Smooth muscle cell (in vitro differentiated cells): ENCODE measurements at regions not wholly inside any gene's neighbourhood (a gene's known extent, or its start where the extent isn't known, plus 50 kb on each side); places are given as distances from the start of the nearest gene placed in this dataset.

Experiments
- DNase-seq: peaks from one replicate; lab custom pipeline; 2025; ENCODE audit not compliant: unreplicated experiment; lab: John Stamatoyannopoulos, UW
- H2AFZ ChIP-seq: fragments of 200-600 bp; sonication (generic); 2 replicates; pipeline ENCODE4 v1.6.0; 2016; ENCODE audit warnings: antibody characterized with exemption, low read depth, mild to moderate bottlenecking
- H3F3A ChIP-seq: fragments of 200-600 bp; sonication (generic); 2 replicates; pipeline ENCODE4 v1.6.0; 2017; ENCODE audit warnings: antibody characterized with exemption, low read depth
- H3K27ac ChIP-seq: fragments of 200-600 bp; sonication (generic); 2 replicates; pipeline ENCODE4 v1.5.1; 2016; ENCODE audit warnings: low read depth, mild to moderate bottlenecking
- H3K27me3 ChIP-seq: fragments of 200-600 bp; sonication (generic); 2 replicates; pipeline ENCODE4 v1.6.1; 2016; ENCODE audit warnings: low read depth, mild to moderate bottlenecking
- H3K36me3 ChIP-seq: fragments of 200-600 bp; sonication (generic); 2 replicates; pipeline ENCODE4 v1.5.1; 2016; ENCODE audit warnings: low read depth
- H3K4me1 ChIP-seq: fragments of 200-600 bp; sonication (generic); 2 replicates; pipeline ENCODE4 v1.5.1; 2016; ENCODE audit warnings: low read depth
- H3K4me2 ChIP-seq: fragments of 200-600 bp; sonication (generic); 2 replicates; pipeline ENCODE4 v1.6.0; 2016; ENCODE audit warnings: mild to moderate bottlenecking
- H3K4me3 ChIP-seq: fragments of 200-600 bp; sonication (generic); 2 replicates; pipeline ENCODE4 v1.5.1; 2016; ENCODE audit warnings: mild to moderate bottlenecking
- H3K79me2 ChIP-seq: fragments of 200-600 bp; sonication (generic); 2 replicates; pipeline ENCODE4 v1.6.0; 2016; ENCODE audit warnings: low read depth, mild to moderate bottlenecking
- H3K9ac ChIP-seq: fragments of 200-600 bp; sonication (generic); 2 replicates; pipeline ENCODE4 v1.6.0; 2016; ENCODE audit warnings: low read depth
- H3K9me3 ChIP-seq: fragments of 200-600 bp; sonication (generic); replicated peaks from 2 replicates; pipeline ENCODE4 v1.5.1; 2016; ENCODE audit warnings: low read depth
- H4K20me1 ChIP-seq: fragments of 200-600 bp; sonication (generic); 2 replicates; pipeline ENCODE4 v1.6.0; 2016; ENCODE audit warnings: low read depth
- WGBS: methylation state at CpG from one replicate; pipeline ENCODE4 v1.1.7; 2016; ENCODE audit warnings: low lambda C conversion rate; 5-methylcytosine and 5-hydroxymethylcytosine counted together
- TF ChIP-seq, protein P1 (sequence below): fragments of 200-600 bp; sonication (generic); IDR thresholded peaks from 2 replicates; pipeline ENCODE4 v1.5.1; 2017; ENCODE audit warnings: borderline replicate concordance, mild to moderate bottlenecking, antibody characterized with exemption; ENCODE audit not compliant: insufficient read depth, poor library complexity, severe bottlenecking

DNA sequence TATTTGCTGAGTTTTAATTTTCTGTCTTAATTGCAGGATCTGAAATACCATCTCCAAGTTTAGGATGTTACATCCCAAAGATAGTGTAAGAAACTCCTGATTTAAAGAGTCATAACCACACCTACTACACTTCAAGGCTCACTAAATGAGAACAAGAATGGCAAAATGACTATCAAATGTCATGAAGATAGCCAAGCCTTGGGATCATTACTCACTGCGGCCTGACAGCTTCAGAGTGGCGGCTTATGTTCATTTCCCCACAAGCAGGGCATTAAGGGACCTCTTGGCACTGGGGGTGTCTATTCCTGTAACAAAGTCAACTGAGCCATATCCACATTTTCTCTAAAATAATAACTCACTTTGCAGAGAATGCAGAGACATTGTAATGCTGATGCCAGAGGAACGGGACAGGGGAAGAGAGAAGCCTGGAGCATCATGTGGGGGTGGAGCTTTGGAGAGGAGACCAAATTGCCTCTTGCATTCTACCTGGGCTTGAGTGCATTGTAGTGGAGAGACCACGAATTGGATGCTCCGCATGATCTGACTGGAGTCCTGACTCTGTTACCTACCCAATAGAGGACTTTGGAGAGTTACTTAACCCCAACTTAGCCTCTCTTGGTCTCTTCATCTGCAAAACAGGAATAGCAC, 219.2 kb downstream of the OPA1 start:
- no peaks in the 10 kb centered on the region for H3K36me3 ChIP-seq
- H2AFZ ChIP-seq, result no peak overlapping the region
- WGBS, result 82% methylated on average over 5 of the region's 5 CpGs
- H3K9ac ChIP-seq, result no peak overlapping the region
- H3K79me2 ChIP-seq, result no peaks in the 10 kb centered on the region
- no peak overlapping the region for H3K4me2 ChIP-seq
- no peaks in the 10 kb centered on the region for H4K20me1 ChIP-seq
- H3K27ac ChIP-seq, result no peak overlapping the region
- H3F3A ChIP-seq, result peaks cover 3% of the 10 kb centered on the region
- no peak for DNase-seq
- peaks cover 28% of the 10 kb centered on the region for H3K4me1 ChIP-seq
- H3K27me3 ChIP-seq, result no peaks in the 10 kb centered on the region
- H3K4me3 ChIP-seq, result no peak overlapping the region
- H3K9me3 ChIP-seq, result no peaks in the 10 kb centered on the region
- TF ChIP-seq, protein P1, sequence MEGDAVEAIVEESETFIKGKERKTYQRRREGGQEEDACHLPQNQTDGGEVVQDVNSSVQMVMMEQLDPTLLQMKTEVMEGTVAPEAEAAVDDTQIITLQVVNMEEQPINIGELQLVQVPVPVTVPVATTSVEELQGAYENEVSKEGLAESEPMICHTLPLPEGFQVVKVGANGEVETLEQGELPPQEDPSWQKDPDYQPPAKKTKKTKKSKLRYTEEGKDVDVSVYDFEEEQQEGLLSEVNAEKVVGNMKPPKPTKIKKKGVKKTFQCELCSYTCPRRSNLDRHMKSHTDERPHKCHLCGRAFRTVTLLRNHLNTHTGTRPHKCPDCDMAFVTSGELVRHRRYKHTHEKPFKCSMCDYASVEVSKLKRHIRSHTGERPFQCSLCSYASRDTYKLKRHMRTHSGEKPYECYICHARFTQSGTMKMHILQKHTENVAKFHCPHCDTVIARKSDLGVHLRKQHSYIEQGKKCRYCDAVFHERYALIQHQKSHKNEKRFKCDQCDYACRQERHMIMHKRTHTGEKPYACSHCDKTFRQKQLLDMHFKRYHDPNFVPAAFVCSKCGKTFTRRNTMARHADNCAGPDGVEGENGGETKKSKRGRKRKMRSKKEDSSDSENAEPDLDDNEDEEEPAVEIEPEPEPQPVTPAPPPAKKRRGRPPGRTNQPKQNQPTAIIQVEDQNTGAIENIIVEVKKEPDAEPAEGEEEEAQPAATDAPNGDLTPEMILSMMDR, result no peak

DNA sequence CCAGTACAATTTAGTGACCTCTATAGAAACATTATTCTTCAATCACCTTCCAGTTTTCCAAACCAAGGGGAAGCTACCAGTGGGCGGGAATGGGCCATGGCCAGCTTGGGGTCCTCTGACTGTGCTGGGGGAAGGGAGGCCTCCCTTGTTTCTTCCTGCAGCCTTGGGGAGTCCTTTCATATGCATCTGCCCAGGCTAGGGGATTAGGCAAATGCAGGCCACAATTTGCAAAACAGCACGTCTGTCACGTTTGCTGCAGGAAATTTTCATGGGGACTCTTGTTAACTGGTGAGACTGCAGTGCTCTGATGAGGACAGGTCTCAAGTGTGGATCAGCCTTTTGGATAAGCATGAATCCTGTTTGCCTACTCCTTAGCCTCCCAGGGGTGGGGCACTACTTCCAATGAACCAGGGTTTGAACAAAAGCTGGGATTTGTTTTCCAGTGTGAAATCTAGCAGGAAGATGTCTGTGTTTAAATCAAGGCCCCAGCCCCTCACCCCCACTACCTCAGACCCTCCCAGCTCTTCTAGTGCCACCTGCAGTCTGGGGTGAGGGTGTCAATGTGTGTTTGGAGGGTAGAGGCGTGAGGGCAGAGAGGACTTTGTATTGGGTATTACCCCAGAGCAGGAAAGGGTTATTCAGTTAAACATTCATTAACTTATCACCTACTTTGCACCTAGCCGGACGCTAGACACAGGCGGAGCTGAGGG, 219.9 kb downstream of the OPA1 start:
- peaks cover 32% of the 10 kb centered on the region for H3K4me1 ChIP-seq
- H3K27me3 ChIP-seq, result no peaks in the 10 kb centered on the region
- no peak overlapping the region for H2AFZ ChIP-seq
- TF ChIP-seq, protein P1, result no peak
- WGBS, result 63% methylated on average over 7 of the region's 7 CpGs
- no peak overlapping the region for H3K9ac ChIP-seq
- H3K36me3 ChIP-seq, result no peaks in the 10 kb centered on the region
- no peak overlapping the region for H3K4me2 ChIP-seq
- H3K27ac ChIP-seq, result no peak overlapping the region
- DNase-seq, result no peak
- no peak overlapping the region for H3K4me3 ChIP-seq
- no peaks in the 10 kb centered on the region for H3K79me2 ChIP-seq
- H3K9me3 ChIP-seq, result no peaks in the 10 kb centered on the region
- peaks cover 3% of the 10 kb centered on the region for H3F3A ChIP-seq
- no peaks in the 10 kb centered on the region for H4K20me1 ChIP-seq

DNA sequence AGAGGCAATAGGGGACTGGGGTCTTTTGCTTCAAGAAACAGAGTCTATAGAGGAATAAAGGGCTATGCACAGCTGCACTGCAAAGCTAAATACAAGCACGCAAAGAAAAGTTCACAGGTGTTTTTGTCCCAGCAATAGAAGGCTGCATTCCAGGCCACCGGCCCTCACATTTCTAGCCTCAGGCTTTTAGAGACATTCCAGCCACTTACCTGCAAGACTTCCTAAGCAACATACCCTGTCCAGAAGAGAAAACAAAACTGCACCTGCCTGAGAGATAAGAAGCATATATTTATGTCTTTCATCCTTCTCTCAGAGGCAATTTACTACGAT, 220.5 kb downstream of the OPA1 start:
- Histone ChIP-seq H3K79me2 (no peaks in the 10 kb centered on the region), H3K36me3 (no peaks in the 10 kb centered on the region), H4K20me1 (no peaks in the 10 kb centered on the region), H3K4me1 (peaks cover 32% of the 10 kb centered on the region), H3K9me3 (no peaks in the 10 kb centered on the region), H3K9ac (no peak overlapping the region), H3F3A (peaks cover 3% of the 10 kb centered on the region), H3K27ac (no peak overlapping the region), H3K27me3 (no peaks in the 10 kb centered on the region), H3K4me2 (no peak overlapping the region), H2AFZ (no peak overlapping the region), H3K4me3 (no peak overlapping the region)
- 50% methylated on average over 3 of the region's 3 CpGs for WGBS
- TF ChIP-seq, protein P1, result no peak
- DNase-seq, result no peak
